ENCODE measurements at regions not wholly inside any gene's neighbourhood (a gene's known extent, or its start where the extent isn't known, plus 50 kb on each side); places are given as distances from the start of the nearest gene placed in this dataset.

GRCh38 chr16:29111421-29111820 lies 126.6 kb downstream of the LAT start:
- TF ChIP-seq CTCF (IDR thresholded peaks at IDR 0.05 in 4 of 5, conservative IDR thresholded peaks at IDR 0.05 in 1 of 5) (no peak), POLR2A (IDR thresholded peaks at IDR 0.05) (no peak)

Measured in gastrocnemius medialis (tissue), 4 donors.